Sigmoid colon (tissue), 6 donors: ENCODE measurements at regions not wholly inside any gene's neighbourhood (a gene's known extent, or its start where the extent isn't known, plus 50 kb on each side); places are given as distances from the start of the nearest gene placed in this dataset.

ENCODE experiments used
- DNase-seq: peaks from one replicate; pipeline ENCODE4 v3.0.0-alpha.2; 2019
- H3K27ac ChIP-seq, 4 donors: fragments of 200-600 bp; sonication (generic); one replicate each; pipeline ENCODE4 v1.5.1; 2016 to 2019; ENCODE audit warnings: mild to moderate bottlenecking in 1 of 4
- H3K27me3 ChIP-seq, 3 donors: fragments of 200-600 bp; sonication (generic); one replicate each; pipeline ENCODE4 v1.5.1; 2019; ENCODE audit warnings: mild to moderate bottlenecking in 1 of 3
- H3K36me3 ChIP-seq, 4 donors: fragments of 200-600 bp; sonication (generic); one replicate each; pipeline ENCODE4 v1.5.1; 2016 to 2019
- H3K4me1 ChIP-seq, 4 donors: fragments of 200-600 bp; sonication (generic); one replicate each; pipeline ENCODE4 v1.5.1; 2017 to 2019
- H3K4me3 ChIP-seq, 4 donors: fragments of 200-600 bp; sonication (generic); one replicate each; pipeline ENCODE4 v1.5.1; 2017 to 2019; ENCODE audit warnings: mild to moderate bottlenecking in 2 of 4, moderate library complexity in 1 of 4
- H3K9me3 ChIP-seq, 4 donors: fragments of 200-600 bp in 3 of 4; sonication (generic) in 3 of 4; one replicate each; pipeline versions ENCODE4 v1.5.1 to v1.6.1; 2013 to 2019
- CTCF ChIP-seq, 4 experiments: fragments of 450-650 bp in 3 of 4; fragments of 200-600 bp in 1 of 4; IDR thresholded peaks; one replicate each; pipeline ENCODE4 v1.5.1; 2016 to 2019; ENCODE audit warnings: antibody characterized with exemption in 4 of 4, mild to moderate bottlenecking in 3 of 4, moderate library complexity in 2 of 4
- EP300 ChIP-seq, 4 donors: sonication (generic); formaldehyde crosslinking; IDR thresholded peaks; one replicate each; pipeline ENCODE4 v1.6.1; 2017; ENCODE audit warnings: antibody characterized with exemption in 4 of 4
- POLR2A ChIP-seq, 2 donors: fragments of 450-650 bp; IDR thresholded peaks; one replicate each; pipeline ENCODE4 v1.6.1; 2016; ENCODE audit warnings: antibody characterized with exemption in 2 of 2, mild to moderate bottlenecking in 2 of 2, moderate library complexity in 2 of 2
- POLR2AphosphoS5 ChIP-seq, 4 donors: sonication (generic); formaldehyde crosslinking; IDR thresholded peaks; one replicate each; pipeline ENCODE4 v1.6.1; 2017; ENCODE audit warnings: antibody characterized with exemption in 4 of 4
- WGBS, 2 donors: extraction: QIAGEN DNeasy Blood & Tissue Kit; methylation state at CpG; one replicate each; pipeline ENCODE4 v1.1.7; 2013; 5-methylcytosine and 5-hydroxymethylcytosine counted together
- intact Hi-C: fragments of 100-400 bp; cut with DNase I; formaldehyde crosslinking; loops from one replicate; pipeline ENCODE4 v1.15.1; 2023
- donor health status: healthy with polysubstance abuse.
- donor health status: healthy.

GRCh38 chr7:46568420-46569132 is 647.5 kb upstream of the IGFBP3 start:
- Histone ChIP-seq H3K36me3 (no peaks in the 10 kb centered on the region), H3K27ac (no peak overlapping the region), H3K4me3 (no peak overlapping the region), H3K9me3 (no peaks in the 10 kb centered on the region), H3K4me1 (no peaks in the 10 kb centered on the region), H3K27me3 (no peaks in the 10 kb centered on the region)
- intact Hi-C loops, result no loop called here
- 68 to 81% methylated on average over 11 of the region's 11 CpGs for WGBS, 2 donors
- TF ChIP-seq CTCF (IDR thresholded peaks at IDR 0.05) (no peak), POLR2AphosphoS5 (IDR thresholded peaks at IDR 0.05) (no peak), POLR2A (IDR thresholded peaks at IDR 0.05) (no peak), EP300 (IDR thresholded peaks at IDR 0.05) (no peak)
- DNase-seq, result no peak

- TF ChIP-seq CTCF (IDR thresholded peaks at IDR 0.05), result no peak
- Histone ChIP-seq H3K36me3 (no peaks in the 10 kb centered on the region), H3K9me3 (no peaks in the 10 kb centered on the region), H3K4me3 (no peak overlapping the region), H3K4me1 (no peaks in the 10 kb centered on the region), H3K27me3 (no peaks in the 10 kb centered on the region), H3K27ac (no peak overlapping the region)
- DNase-seq, result no peak
- WGBS, 2 donors, result 74 to 78% methylated on average over 6 of the region's 6 CpGs
- intact Hi-C loops, result no loop called here
Observed at GRCh38 chr7:46567858-46568257, 646.8 kb upstream of the IGFBP3 start.

- no peaks in the 10 kb centered on the region for H3K36me3 ChIP-seq
- DNase-seq, result no peak
- no peak overlapping the region for H3K4me3 ChIP-seq
- intact Hi-C loops, result no loop called here
- no peaks in the 10 kb centered on the region for H3K9me3 ChIP-seq
- WGBS, 2 donors, result 78 to 85% methylated on average over 4 of the region's 4 CpGs
- no peaks in the 10 kb centered on the region for H3K4me1 ChIP-seq
- no peaks in the 10 kb centered on the region for H3K27me3 ChIP-seq
- no peak overlapping the region for H3K27ac ChIP-seq
- TF ChIP-seq POLR2A (IDR thresholded peaks at IDR 0.05), result no peak
- no peak for TF ChIP-seq CTCF (IDR thresholded peaks at IDR 0.05)
- no peak for TF ChIP-seq EP300 (IDR thresholded peaks at IDR 0.05)
- TF ChIP-seq POLR2AphosphoS5 (IDR thresholded peaks at IDR 0.05), result no peak
Observed at GRCh38 chr7:46566097-46566774, 645.2 kb upstream of the IGFBP3 start.

- TF ChIP-seq POLR2AphosphoS5 (IDR thresholded peaks at IDR 0.05) (no peak), CTCF (IDR thresholded peaks at IDR 0.05) (no peak), POLR2A (IDR thresholded peaks at IDR 0.05) (no peak), EP300 (IDR thresholded peaks at IDR 0.05) (no peak)
- no peaks in the 10 kb centered on the region for H3K9me3 ChIP-seq
- H3K27me3 ChIP-seq, result no peaks in the 10 kb centered on the region
- DNase-seq, result no peak
- intact Hi-C loops, result no loop called here
- H3K27ac ChIP-seq, result no peak overlapping the region
- no peak overlapping the region for H3K4me3 ChIP-seq
- WGBS, 2 donors, result 45 to 77% methylated on average over 5 of the region's 5 CpGs
- no peaks in the 10 kb centered on the region for H3K4me1 ChIP-seq
- H3K36me3 ChIP-seq, result no peaks in the 10 kb centered on the region
Observed at GRCh38 chr7:46565253-46566096, 644.4 kb upstream of the IGFBP3 start.
